ENCODE measurements at regions not wholly inside any gene's neighbourhood (a gene's known extent, or its start where the extent isn't known, plus 50 kb on each side); places are given as distances from the start of the nearest gene placed in this dataset.

- TF ChIP-seq TAF1 (IDR thresholded peaks at IDR 0.05; ENCODE audit: low read depth, low read length) (no peak), POLR2A (IDR thresholded peaks at IDR 0.05; ENCODE audit: low read depth, low read length) (no peak), POLR2AphosphoS5 (IDR thresholded peaks at IDR 0.05; ENCODE audit: low read depth, low read length) (no peak)
Measured at GRCh38 chr12:118884226-118884625, 97.1 kb upstream of the SRRM4 start.

All from GM12891 (cell line).